Endothelial cell (in vitro differentiated cells): ENCODE measurements at regions not wholly inside any gene's neighbourhood (a gene's known extent, or its start where the extent isn't known, plus 50 kb on each side); places are given as distances from the start of the nearest gene placed in this dataset.

Source experiments
- DNase-seq: peaks from one replicate; pipeline ENCODE4 v3.0.0; 2021; ENCODE audit warnings: low spot score
- H3K27ac Mint-ChIP-seq: one replicate; pipeline ENCODE4 v1.8.0; 2021; ENCODE audit warnings: mixed read lengths, inconsistent platforms; ENCODE audit not compliant: unreplicated experiment
- H3K27me3 Mint-ChIP-seq: one replicate; pipeline ENCODE4 v1.8.0; 2021; ENCODE audit warnings: mild to moderate bottlenecking, moderate library complexity, mixed read lengths, inconsistent platforms; ENCODE audit not compliant: unreplicated experiment
- H3K36me3 Mint-ChIP-seq: one replicate; pipeline ENCODE4 v1.8.0; 2021; ENCODE audit warnings: mild to moderate bottlenecking, low read depth, mixed read lengths, inconsistent platforms; ENCODE audit not compliant: unreplicated experiment
- H3K4me1 Mint-ChIP-seq: one replicate; pipeline ENCODE4 v1.8.0; 2021; ENCODE audit warnings: mild to moderate bottlenecking, mixed read lengths, inconsistent platforms; ENCODE audit not compliant: unreplicated experiment
- H3K4me3 Mint-ChIP-seq: one replicate; pipeline ENCODE4 v1.8.0; 2021; ENCODE audit warnings: mild to moderate bottlenecking, mixed read lengths, inconsistent platforms; ENCODE audit not compliant: unreplicated experiment
- H3K9me3 Mint-ChIP-seq: one replicate; pipeline ENCODE4 v1.8.0; 2021; ENCODE audit warnings: mixed read lengths, inconsistent platforms; ENCODE audit not compliant: unreplicated experiment
- TF ChIP-seq, protein P1 (sequence below): fragments of 200-600 bp; sonication (generic); IDR thresholded peaks from one replicate; pipeline ENCODE4 v1.5.0; 2021; ENCODE audit warnings: antibody characterized with exemption; ENCODE audit not compliant: unreplicated experiment

DNA sequence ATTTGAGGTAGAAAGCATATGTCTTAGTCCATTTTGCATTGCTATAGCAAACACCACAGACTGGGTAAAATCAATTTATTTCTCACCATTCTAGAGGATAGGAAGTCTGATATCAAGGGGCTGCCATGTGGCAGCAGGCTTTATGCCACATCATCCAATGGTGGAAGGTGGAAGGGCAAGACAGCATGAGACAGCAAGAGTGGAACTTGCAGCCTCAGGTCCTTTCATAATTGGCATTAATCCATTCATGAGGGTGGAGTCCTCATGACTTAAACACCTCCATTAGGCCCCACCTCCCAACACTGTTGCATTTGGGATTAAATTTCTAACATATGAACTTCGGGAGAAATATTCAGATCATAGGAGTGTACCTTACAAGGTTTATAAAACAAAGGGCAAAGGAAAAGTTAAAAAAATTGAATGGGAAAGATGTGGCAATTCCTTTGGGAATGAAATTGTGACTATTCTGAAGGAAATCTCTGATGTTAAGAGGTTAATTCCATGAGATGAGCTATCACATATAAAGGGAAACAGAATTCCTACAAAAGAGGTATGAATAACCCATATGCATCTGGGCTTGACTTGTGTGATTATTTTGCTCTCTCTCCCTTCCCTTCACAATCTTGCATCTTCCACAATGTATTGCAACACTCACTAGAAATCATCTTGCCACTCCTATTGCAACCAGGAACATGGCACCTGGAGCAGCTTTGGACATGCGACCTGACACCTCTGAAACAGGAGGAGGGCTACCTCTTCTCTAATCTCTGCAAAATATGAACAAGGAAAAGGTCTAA lies 507.8 kb downstream of the EPHA4 start:
- TF ChIP-seq, protein P1, sequence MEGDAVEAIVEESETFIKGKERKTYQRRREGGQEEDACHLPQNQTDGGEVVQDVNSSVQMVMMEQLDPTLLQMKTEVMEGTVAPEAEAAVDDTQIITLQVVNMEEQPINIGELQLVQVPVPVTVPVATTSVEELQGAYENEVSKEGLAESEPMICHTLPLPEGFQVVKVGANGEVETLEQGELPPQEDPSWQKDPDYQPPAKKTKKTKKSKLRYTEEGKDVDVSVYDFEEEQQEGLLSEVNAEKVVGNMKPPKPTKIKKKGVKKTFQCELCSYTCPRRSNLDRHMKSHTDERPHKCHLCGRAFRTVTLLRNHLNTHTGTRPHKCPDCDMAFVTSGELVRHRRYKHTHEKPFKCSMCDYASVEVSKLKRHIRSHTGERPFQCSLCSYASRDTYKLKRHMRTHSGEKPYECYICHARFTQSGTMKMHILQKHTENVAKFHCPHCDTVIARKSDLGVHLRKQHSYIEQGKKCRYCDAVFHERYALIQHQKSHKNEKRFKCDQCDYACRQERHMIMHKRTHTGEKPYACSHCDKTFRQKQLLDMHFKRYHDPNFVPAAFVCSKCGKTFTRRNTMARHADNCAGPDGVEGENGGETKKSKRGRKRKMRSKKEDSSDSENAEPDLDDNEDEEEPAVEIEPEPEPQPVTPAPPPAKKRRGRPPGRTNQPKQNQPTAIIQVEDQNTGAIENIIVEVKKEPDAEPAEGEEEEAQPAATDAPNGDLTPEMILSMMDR, result no peak
- H3K27ac Mint-ChIP-seq, result no peak overlapping the region
- no peaks in the 10 kb centered on the region for H3K9me3 Mint-ChIP-seq
- no peak for DNase-seq
- H3K4me3 Mint-ChIP-seq, result no peak overlapping the region
- no peaks in the 10 kb centered on the region for H3K36me3 Mint-ChIP-seq
- no peaks in the 10 kb centered on the region for H3K27me3 Mint-ChIP-seq
- no peaks in the 10 kb centered on the region for H3K4me1 Mint-ChIP-seq

DNA sequence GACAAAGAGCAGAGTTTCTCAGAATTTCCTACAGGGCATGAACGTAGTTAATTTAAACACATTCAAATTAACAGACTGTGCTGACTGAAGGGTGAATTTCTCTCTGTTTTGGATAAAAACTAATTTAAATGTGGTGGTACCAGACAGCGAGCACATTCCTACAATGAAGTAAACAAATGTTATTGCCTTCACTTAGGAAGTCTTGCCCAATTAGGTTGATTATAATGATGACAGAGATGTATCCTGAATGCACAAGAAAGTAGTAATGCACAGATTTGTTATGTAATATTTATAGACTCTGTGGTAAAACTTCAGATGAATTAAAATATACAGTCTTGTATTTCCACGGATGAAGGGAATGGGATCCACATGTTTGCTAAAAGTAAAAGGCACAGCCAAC lies 507.2 kb downstream of the EPHA4 start:
- TF ChIP-seq, protein P1, result no peak
- H3K36me3 Mint-ChIP-seq, result no peaks in the 10 kb centered on the region

DNA sequence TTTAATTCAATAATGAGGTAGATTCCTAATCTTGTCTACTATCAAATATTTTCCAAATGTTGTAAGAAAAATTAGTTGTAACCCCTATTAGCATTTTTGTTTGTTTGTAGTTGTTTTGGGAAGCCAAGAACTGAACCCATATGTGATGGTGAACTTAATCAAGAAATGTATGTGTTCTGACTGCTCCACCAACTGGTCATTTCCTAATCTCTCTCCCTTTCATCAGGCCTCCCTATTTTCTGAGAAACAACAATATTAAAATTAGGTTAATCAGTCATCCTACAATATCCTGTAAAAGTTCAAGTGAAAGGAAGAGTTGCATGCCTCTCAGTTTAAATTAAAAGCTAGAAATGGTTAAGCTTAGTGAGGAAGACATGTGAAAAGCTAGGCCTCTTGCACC lies 504.0 kb downstream of the EPHA4 start:
- TF ChIP-seq, protein P1, result no peak
- Mint-ChIP-seq H3K36me3 (peaks cover 18% of the 10 kb centered on the region), H3K4me1 (no peaks in the 10 kb centered on the region), H3K9me3 (peaks cover 5% of the 10 kb centered on the region), H3K27ac (no peak overlapping the region), H3K27me3 (no peaks in the 10 kb centered on the region), H3K4me3 (no peak overlapping the region)
- DNase-seq, result no peak

More for the DNA sequence above, 507.2 kb downstream of the EPHA4 start:
- no peak overlapping the region for H3K27ac Mint-ChIP-seq
- H3K27me3 Mint-ChIP-seq, result no peaks in the 10 kb centered on the region
- no peak for DNase-seq
- H3K4me1 Mint-ChIP-seq, result no peaks in the 10 kb centered on the region
- H3K4me3 Mint-ChIP-seq, result no peak overlapping the region
- no peaks in the 10 kb centered on the region for H3K9me3 Mint-ChIP-seq

DNA sequence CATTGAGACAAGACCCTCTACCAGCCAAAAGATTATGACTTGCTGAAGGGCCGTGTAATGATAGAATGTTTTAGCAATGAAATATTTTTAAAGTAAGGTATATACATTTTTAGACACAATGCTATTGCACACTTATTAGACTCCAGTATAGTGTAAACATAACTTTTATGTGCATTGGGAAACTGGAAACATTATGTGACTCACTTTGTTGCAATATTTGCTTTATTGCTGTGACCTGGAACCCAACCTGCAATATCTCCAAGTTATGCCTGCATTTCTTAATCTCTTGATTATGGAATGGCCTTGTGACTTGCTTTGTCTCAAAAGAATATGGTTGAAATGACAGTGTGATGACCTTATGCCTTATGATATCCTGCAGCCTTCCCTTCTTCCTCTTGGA lies 502.0 kb downstream of the EPHA4 start:
- peaks cover 5% of the 10 kb centered on the region for H3K9me3 Mint-ChIP-seq
- TF ChIP-seq, protein P1, result no peak

DNA sequence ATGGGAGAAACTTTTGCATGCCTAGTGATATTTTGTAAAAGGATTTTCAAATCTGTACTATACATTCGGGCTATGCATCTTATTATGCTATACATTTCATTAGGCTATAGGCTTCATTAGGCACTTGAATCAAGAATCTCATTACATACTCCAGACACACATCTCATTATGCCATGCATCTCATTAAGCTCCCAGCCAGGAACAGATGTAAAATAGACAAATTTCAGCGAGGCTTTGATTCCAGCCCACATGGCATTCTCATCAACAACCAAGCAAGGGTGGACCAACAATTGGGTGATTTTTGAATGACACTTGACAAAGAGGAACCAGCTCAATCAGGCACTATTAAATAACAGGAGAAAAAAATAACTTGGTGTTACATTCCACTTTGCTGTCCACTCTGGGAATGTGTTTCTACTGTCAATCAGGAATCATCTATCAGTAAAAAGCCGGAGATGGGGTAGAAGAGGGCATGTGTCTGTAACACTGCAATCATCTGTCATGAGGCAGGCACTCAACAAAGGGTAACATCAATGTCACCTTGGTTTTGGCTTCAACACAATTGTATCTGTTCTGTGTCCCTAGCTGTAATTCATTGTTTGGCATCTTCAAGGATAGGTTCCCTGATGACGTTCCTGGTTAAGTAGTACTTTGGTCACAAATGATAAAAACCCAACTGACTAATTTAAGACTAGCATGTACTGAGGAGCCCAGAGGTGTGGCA lies 498.6 kb downstream of the EPHA4 start:
- TF ChIP-seq, protein P1, result no peak
- Mint-ChIP-seq H3K9me3 (peaks cover 5% of the 10 kb centered on the region), H3K4me1 (peaks cover 2% of the 10 kb centered on the region), H3K27me3 (no peaks in the 10 kb centered on the region), H3K36me3 (peaks cover 18% of the 10 kb centered on the region), H3K27ac (no peak overlapping the region), H3K4me3 (no peak overlapping the region)
- no peak for DNase-seq

More for the DNA sequence above, 502.0 kb downstream of the EPHA4 start:
- no peak overlapping the region for H3K4me3 Mint-ChIP-seq
- no peaks in the 10 kb centered on the region for H3K4me1 Mint-ChIP-seq
- peaks cover 18% of the 10 kb centered on the region for H3K36me3 Mint-ChIP-seq
- H3K27ac Mint-ChIP-seq, result no peak overlapping the region
- DNase-seq, result no peak
- H3K27me3 Mint-ChIP-seq, result no peaks in the 10 kb centered on the region
